Stimulated activated CD4-positive, alpha-beta T cell treated with anti-CD3 and anti-CD28 coated beads, TNF-alpha, amount 100 ng/mL, for 24 hours (primary cell): ENCODE measurements at regions not wholly inside any gene's neighbourhood (a gene's known extent, or its start where the extent isn't known, plus 50 kb on each side); places are given as distances from the start of the nearest gene placed in this dataset.
"Not testable (repeated sequence)": the region's sequence is repeated elsewhere in the genome, so short reads cannot be mapped to it uniquely, and the experiment has no call there.

Source experiments
- DNase-seq, 3 experiments: peaks; one replicate each; pipeline ENCODE4 v3.0.0-alpha.2; 2020; ENCODE audit warnings: low read depth in 3 of 3

DNA sequence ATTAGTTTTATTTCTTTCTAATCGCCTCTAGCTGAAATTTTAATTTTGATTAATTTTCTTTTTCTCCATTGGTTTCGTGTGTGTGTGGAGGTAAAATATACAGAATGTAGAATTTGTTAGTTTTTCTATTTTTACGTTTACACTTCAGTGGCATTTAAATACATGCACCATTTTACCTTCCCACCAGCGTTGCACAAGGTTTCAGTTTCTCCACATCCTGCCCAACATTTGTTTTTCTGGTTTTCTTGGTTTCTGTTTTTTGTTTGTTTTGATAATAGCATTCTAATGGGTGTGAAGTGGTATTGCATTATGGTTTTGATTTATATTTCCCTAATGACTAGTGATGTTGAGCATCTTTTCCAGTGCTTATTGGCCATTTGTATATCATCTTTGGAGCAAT, 871.4 kb upstream of the DEFB115 start:
- not testable (repeated sequence) for DNase-seq

- DNase-seq: not testable (repeated sequence)
Measured at GRCh38 chr20:30387823-30388222, 869.6 kb upstream of the DEFB115 start.

- not testable (repeated sequence) for DNase-seq
Measured at GRCh38 chr20:30393523-30393922, 863.9 kb upstream of the DEFB115 start.

GRCh38 chr20:30397111-30397510, 860.4 kb upstream of the DEFB115 start:
- not testable (repeated sequence) for DNase-seq

GRCh38 chr20:30405061-30405460, 852.4 kb upstream of the DEFB115 start:
- DNase-seq: not testable (repeated sequence)

DNA sequence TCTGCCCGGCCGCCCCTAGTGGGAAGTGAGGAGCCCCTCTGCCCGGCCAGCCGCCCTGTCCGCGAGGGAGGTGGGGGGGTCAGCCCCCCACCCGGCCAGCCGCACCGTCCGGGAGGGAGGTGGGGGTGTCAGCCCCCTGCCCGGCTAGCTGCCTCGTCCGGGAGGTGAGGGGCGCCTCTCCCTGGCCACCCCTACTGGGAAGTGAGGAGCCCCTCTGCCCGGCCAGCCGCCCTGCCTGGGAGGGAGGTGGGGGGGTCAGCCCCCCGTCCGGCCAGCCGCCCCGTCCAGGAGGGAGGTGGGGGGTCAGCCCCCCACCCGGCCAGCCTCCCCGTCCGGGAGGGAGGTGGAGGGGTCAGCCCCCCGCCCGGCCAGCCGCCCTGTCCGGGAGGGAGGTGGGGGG, 851.9 kb upstream of the DEFB115 start:
- not testable (repeated sequence) for DNase-seq

- DNase-seq: not testable (repeated sequence)
Measured at GRCh38 chr20:30406370-30406769, 851.1 kb upstream of the DEFB115 start.

GRCh38 chr20:30412972-30413371, 844.5 kb upstream of the DEFB115 start:
- DNase-seq: no peak

- DNase-seq: not testable (repeated sequence)
Measured at GRCh38 chr20:30417387-30417786, 840.1 kb upstream of the DEFB115 start.

DNA sequence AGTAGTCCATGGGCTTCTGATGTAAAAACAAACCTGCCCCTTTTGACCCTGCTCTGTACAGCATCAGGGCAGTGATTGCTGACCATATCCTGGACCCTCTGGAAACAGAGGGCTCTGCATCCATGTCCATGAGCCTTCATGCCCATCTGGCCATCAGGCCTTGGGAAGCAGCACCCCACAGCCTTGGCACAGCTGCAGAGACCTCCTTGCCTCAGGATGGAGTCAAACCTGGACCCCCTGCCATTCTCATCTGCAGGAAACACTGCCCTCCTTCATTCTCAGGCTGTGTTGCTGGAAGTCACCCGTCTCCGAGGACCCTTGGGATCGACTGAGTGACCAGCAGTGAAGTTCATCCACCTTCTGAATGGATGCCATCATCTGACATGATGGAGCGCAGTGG, 839.1 kb upstream of the DEFB115 start:
- DNase-seq: not testable (repeated sequence)

GRCh38 chr20:30419466-30419865, 838.0 kb upstream of the DEFB115 start:
- DNase-seq: no peak

- DNase-seq: not testable (repeated sequence)
Measured at GRCh38 chr20:30419871-30420420, 837.5 kb upstream of the DEFB115 start.
